ENCODE measurements at regions not wholly inside any gene's neighbourhood (a gene's known extent, or its start where the extent isn't known, plus 50 kb on each side); places are given as distances from the start of the nearest gene placed in this dataset.

GRCh38 chr1:60984062-60984799 is 98.1 kb upstream of the NFIA start:
- FAIRE-seq = no peak

GRCh38 chr1:60983701-60984061 is 98.7 kb upstream of the NFIA start:
- FAIRE-seq = no peak

GRCh38 chr1:60982539-60982938 is 99.8 kb upstream of the NFIA start:
- no peak for FAIRE-seq

- FAIRE-seq = no peak
Observed at GRCh38 chr1:60981357-60981756, 101.0 kb upstream of the NFIA start.

GRCh38 chr1:60978421-60979357 is 103.7 kb upstream of the NFIA start:
- FAIRE-seq = no peak

- no peak for FAIRE-seq
Observed at GRCh38 chr1:60977661-60978060, 104.7 kb upstream of the NFIA start.

GRCh38 chr1:60974524-60975372 is 107.6 kb upstream of the NFIA start:
- FAIRE-seq = no peak

- no peak for FAIRE-seq
Observed at GRCh38 chr1:60973668-60974067, 108.7 kb upstream of the NFIA start.

GRCh38 chr1:60972841-60973364 is 109.5 kb upstream of the NFIA start:
- no peak for FAIRE-seq

- no peak for FAIRE-seq
Observed at GRCh38 chr1:60971330-60971729, 111.0 kb upstream of the NFIA start.

- FAIRE-seq = no peak
Observed at GRCh38 chr1:60969971-60970509, 112.3 kb upstream of the NFIA start.

- FAIRE-seq = no peak
Observed at GRCh38 chr1:60965280-60965854, 117.0 kb upstream of the NFIA start.

GRCh38 chr1:60963167-60963940 is 119.0 kb upstream of the NFIA start:
- FAIRE-seq = no peak

- FAIRE-seq = no peak
Observed at GRCh38 chr1:60960891-60961461, 121.4 kb upstream of the NFIA start.

GRCh38 chr1:60959701-60960100 is 122.7 kb upstream of the NFIA start:
- FAIRE-seq = no peak

GRCh38 chr1:60958001-60958400 is 124.4 kb upstream of the NFIA start:
- FAIRE-seq = no peak

- FAIRE-seq = no peak
Observed at GRCh38 chr1:60956520-60956919, 125.8 kb upstream of the NFIA start.

- FAIRE-seq = no peak
Observed at GRCh38 chr1:60952612-60953111, 129.7 kb upstream of the NFIA start.

GRCh38 chr1:60950224-60951063 is 131.9 kb upstream of the NFIA start:
- FAIRE-seq = no peak

GRCh38 chr1:60949826-60950197 is 132.5 kb upstream of the NFIA start:
- no peak for FAIRE-seq

Measured in endometrium (tissue), 2 donors.